ENCODE measurements at regions not wholly inside any gene's neighbourhood (a gene's known extent, or its start where the extent isn't known, plus 50 kb on each side); places are given as distances from the start of the nearest gene placed in this dataset.

- Histone ChIP-seq H3K4me3 (no peak overlapping the region), H3K9me3 (peaks cover 0 to 26% (median 0%) of the 10 kb centered on the region in 11 donors), H3K4me1 (no peaks in the 10 kb centered on the region), H3K27ac (no peak overlapping the region), H3K36me3 (no peaks in the 10 kb centered on the region), H3K27me3 (no peaks in the 10 kb centered on the region)
- DNase-seq (no peak), ATAC-seq (no peak)
- 75 to 83% methylated on average over 3 of the region's 3 CpGs for WGBS, 2 donors
- TF ChIP-seq CTCF (IDR thresholded peaks at IDR 0.05): no peak
- intact Hi-C loops (cut with DNase I): no loop called here
These were observed 97.1 kb upstream of the HS3ST3A1 start for GRCh38 chr17:13698832-13699231.

GRCh38 chr17:13699261-13699660, 97.5 kb upstream of the HS3ST3A1 start:
- ATAC-seq: no peak
- intact Hi-C loops (cut with DNase I): no loop called here

GRCh38 chr17:13702266-13702665, 100.5 kb upstream of the HS3ST3A1 start:
- intact Hi-C loops (cut with DNase I): loop anchor here in 2 of 10 donors (5.0 to 10.0 kb wide), 2 partner anchors 63 to 235 kb away; no protein-coding TSS in a partner anchor
- TF ChIP-seq CTCF (IDR thresholded peaks at IDR 0.05): no peak
- no peak for DNase-seq
- Histone ChIP-seq H3K9me3 (peaks cover 0 to 11% (median 0%) of the 10 kb centered on the region in 11 donors), H3K27me3 (no peaks in the 10 kb centered on the region), H3K36me3 (no peaks in the 10 kb centered on the region), H3K4me1 (no peaks in the 10 kb centered on the region), H3K4me3 (no peak overlapping the region), H3K27ac (no peak overlapping the region)
- ATAC-seq: no peak
- 74 to 81% methylated on average over 1 of the region's 1 CpG for WGBS, 2 donors

More at GRCh38 chr17:13699261-13699660, 97.5 kb upstream of the HS3ST3A1 start:
- Histone ChIP-seq H3K9me3 (peaks cover 0 to 26% (median 0%) of the 10 kb centered on the region in 11 donors), H3K4me3 (no peak overlapping the region), H3K27ac (no peak overlapping the region), H3K4me1 (no peaks in the 10 kb centered on the region), H3K36me3 (no peaks in the 10 kb centered on the region), H3K27me3 (no peaks in the 10 kb centered on the region)
- WGBS, 2 donors: 72 to 74% methylated on average over 2 of the region's 2 CpGs
- DNase-seq: no peak
- no peak for TF ChIP-seq CTCF (IDR thresholded peaks at IDR 0.05)

GRCh38 chr17:13704333-13704732, 102.6 kb upstream of the HS3ST3A1 start:
- Histone ChIP-seq H3K27me3 (no peaks in the 10 kb centered on the region), H3K27ac (no peak overlapping the region), H3K36me3 (no peaks in the 10 kb centered on the region), H3K9me3 (no peaks in the 10 kb centered on the region), H3K4me1 (no peaks in the 10 kb centered on the region), H3K4me3 (no peak overlapping the region)
- ATAC-seq (no peak), DNase-seq (no peak)
- no peak for TF ChIP-seq CTCF (IDR thresholded peaks at IDR 0.05)
- WGBS, 2 donors: 32 to 51% methylated on average over 1 of the region's 1 CpG
- intact Hi-C loops (cut with DNase I): loop anchor here in 2 of 10 donors (5.0 to 10.0 kb wide), 2 partner anchors 60 to 233 kb away; no protein-coding TSS in a partner anchor
